GM19324 (cell line): ENCODE measurements at regions not wholly inside any gene's neighbourhood (a gene's known extent, or its start where the extent isn't known, plus 50 kb on each side); places are given as distances from the start of the nearest gene placed in this dataset.
"Not testable (repeated sequence)": the region's sequence is repeated elsewhere in the genome, so short reads cannot be mapped to it uniquely, and the experiment has no call there.

Experiments used
- ATAC-seq: cut with Tn5 transposase; IDR thresholded peaks from one replicate; pipeline ENCODE4 v1.9.1; 2021; ENCODE audit warnings: mild to moderate bottlenecking, moderate library complexity; ENCODE audit not compliant: unreplicated experiment, low FRiP score

DNA sequence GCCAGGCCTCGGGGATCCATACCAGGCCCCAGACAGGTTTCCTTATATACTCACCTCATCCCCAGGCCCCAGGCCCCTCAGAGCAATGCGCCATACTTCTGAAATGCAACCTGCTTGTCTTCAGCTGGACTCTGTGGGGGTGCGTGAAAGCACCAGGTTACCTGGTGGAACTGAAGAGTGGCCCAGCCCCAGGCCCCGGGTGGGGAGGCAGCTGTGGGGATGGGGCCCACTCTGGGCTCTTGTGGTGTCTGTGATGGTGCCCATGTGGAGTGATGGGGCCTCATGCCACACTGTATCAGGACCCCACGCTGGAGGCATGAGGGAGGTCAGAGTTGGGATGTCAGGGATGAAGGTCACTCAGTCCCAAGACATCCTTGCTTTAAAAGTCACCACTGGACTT lies 999.0 kb downstream of the BRD1 start:
- ATAC-seq, result no peak

DNA sequence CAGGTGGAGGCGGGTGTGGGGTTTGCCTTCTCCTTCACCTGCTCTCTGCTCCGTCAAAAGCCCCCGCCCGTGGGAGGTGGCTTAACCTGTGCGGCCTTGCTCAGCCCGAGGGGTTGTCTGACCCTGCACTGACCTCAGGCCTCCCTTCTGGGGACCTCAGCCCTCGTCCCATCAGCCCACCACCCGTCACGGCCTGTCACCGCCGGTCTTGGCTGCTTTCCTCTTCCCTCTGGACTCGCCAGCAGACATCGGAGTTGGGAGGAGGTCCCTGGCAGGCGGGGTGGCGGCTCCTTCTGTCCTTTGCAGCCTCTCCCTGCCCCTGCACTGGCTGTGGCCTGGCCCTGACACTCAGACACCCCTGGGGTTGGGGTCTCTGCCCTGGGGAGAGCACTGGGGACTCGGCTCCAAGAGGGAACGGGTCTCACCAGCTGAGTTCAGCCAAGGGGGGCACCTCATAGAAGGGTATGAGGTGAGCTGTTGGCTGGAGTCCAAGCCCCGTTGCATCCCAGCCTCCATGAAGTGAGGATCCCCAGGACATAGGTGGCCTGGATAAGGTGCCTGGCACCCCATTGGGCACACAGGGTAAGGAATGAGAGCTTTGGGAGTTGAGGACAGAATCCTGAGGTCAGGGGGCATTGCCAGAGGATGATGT lies 999.6 kb downstream of the BRD1 start:
- ATAC-seq, result no peak

DNA sequence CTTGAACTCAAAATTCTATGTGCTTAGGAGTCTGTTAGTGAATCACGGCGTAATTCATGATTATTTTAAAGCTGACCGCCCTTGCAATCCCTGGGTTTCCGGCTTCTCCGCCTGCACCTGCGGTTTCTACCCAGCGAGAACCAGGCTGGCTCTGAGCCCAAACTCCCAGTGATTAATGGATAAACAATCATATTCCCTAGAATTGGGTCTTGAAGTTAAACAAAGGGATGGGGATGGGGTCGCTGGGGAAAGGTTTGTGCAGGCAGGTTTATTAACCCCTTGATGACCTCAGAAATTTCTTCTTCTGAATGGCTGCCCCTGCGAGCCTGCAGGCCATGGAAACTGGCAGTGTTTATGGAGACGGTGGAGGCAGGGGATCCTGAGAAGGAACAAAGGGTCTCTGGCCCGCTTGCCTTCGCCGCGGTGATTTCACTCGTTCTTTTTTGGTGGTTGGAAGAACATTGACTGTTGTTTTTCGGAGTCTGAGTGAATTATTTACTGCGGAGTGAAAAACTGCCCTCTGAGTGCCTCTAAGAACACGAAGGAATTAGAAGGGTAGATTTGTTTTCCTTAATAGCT lies 1000.3 kb downstream of the BRD1 start:
- ATAC-seq, result no peak

DNA sequence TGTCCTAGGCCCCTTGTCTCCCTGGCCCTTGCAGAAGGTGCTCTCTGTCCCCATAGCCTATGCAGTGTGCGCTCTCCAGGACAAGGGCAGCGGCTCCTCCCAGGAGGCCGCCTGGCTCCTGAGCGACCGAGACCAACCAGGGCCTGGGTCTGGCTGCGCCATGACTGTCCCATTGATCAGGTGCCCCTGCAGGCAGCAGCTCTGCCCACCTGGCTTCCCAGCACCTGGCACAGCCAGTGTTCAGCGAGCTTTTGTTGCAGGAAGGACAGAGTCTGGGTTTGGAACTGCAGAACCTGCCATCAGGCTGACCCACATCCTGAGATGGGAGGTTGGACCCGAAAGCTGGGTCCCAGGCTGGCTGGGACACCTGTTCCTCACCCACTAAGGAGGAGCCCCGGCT lies 1001.1 kb downstream of the BRD1 start:
- ATAC-seq, result no peak

DNA sequence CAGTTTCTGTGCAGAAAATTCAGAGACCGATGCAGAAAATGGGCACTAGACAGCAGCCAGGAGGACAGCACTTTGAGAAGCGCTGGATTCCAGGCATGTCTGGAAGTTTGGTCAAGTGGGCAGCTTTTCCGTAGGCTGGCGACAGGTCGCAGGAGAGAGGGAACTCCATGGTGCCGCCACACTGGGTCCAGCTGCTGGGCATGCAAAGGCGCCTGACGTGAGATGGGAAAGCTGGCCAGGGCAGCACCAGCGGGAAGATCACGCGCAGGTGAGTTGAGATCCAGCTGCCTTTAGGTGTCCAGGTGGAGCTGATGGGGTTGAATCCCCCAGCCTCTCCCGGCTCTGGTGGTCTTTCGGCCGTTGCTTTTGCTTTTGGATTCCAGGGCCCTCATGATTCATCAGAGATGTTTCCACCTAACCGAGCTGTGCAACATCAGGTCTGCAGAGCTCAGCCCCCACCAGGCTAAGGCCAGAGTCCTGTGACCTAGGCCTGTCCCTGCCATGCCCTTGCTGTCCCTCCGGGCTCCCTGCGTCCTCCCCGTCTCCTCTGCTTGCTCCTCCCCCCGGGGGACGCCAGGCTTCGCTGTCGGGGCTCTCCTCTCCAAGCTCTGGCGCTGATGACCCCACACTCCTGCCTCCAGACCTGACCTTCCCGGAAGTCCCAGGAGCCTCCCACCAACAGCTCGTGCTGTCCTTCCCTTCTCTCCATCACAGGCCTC lies 1001.7 kb downstream of the BRD1 start:
- ATAC-seq, result no peak

DNA sequence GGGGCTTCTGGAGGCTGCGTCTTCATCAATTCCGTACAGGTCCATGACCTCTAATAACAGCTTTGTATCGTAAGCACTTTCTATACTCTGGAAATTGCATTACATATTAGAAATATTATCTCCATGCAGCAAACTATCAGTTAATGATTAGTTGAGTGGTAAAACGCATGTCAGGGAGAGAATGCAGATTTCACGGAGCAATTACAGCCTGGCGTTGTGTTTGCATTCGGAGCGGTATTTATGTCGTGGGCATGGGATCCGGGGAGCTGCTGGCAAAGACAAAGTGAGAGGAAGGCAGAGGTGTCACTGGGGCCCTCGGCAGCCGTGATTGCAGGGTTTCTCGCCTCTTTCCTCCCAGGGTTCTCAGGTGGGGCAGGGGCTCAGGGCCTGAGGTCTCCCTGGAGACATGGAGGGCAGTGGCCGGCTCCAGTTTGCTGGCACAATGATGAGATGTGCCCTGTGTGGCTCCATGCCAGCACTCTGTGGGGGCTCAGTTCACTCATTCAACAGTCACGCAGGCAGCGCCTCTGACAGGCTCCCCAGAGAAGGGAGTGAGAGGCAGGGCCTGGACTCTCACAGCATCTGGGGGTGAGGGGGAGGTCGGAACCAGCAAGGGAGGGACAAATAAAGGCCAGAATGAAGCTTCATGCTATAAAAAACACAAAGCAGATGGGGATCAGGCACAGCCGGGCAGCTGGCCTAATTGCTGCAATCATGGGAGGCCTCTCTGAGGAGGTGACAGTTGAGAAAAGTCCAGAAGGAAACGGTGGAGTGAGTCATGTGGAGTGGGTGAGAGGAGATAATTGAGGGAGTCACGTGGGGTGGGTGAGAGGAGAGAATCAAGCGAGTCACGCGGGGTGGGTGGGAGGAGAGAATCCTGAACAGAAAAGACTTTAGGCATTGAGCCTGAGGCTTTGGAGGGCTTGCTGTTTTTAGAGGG lies 1002.7 kb downstream of the BRD1 start:
- ATAC-seq, result no peak

- no peak for ATAC-seq
Observed at GRCh38 chr22:48823941-48824340, 1003.7 kb downstream of the BRD1 start.

- no peak for ATAC-seq
Observed at GRCh38 chr22:48822278-48823233, 1005.1 kb downstream of the BRD1 start.

GRCh38 chr22:48821727-48822126 lies 1005.9 kb downstream of the BRD1 start:
- ATAC-seq, result no peak

- no peak for ATAC-seq
Observed at GRCh38 chr22:48821346-48821690, 1006.4 kb downstream of the BRD1 start.

GRCh38 chr22:48820481-48821345 lies 1007.0 kb downstream of the BRD1 start:
- ATAC-seq, result no peak

DNA sequence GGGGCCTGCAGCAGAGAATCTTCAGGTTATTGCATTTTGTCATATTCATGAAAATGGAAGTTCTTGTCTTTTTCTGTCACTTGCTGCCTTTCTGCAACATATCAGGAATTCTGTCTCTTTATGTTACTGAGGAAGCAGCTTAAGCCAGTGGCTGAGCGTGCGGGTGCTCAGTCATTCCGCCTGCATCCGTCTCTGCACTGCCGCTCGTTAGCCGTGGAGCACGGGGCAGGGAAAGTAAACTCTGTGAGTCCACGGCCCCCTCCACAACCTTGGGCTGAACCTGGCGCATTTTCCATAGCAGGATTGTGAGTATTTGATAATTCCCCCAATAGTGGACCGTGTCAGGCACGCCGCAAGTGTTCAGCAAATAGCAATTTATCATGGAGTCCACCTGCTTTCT lies 1007.7 kb downstream of the BRD1 start:
- no peak for ATAC-seq

GRCh38 chr22:48819232-48819631 lies 1008.4 kb downstream of the BRD1 start:
- ATAC-seq, result no peak

DNA sequence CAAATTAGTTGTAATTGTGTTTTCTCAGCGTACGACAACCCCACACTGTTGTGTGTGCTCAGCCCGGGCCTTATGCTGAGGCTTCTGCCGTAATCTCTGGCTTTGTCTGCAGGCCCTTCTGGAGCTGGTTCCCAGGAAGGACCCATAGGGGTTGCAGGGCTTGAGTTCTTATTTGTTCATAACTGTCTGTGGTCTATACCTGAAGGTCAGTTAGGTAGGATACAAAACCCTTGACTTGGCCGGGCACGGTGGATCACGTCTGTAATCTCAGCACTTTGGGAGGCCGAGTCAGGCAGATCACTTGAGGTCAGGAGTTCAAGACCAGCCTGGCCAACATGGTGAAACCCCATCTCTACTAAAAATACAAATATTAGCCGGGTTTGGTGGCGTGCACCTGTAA lies 1010.2 kb downstream of the BRD1 start:
- ATAC-seq, result not testable (repeated sequence)

- ATAC-seq, result no peak
Observed at GRCh38 chr22:48811885-48812284, 1015.8 kb downstream of the BRD1 start.

GRCh38 chr22:48808038-48808960 lies 1019.4 kb downstream of the BRD1 start:
- no peak for ATAC-seq

DNA sequence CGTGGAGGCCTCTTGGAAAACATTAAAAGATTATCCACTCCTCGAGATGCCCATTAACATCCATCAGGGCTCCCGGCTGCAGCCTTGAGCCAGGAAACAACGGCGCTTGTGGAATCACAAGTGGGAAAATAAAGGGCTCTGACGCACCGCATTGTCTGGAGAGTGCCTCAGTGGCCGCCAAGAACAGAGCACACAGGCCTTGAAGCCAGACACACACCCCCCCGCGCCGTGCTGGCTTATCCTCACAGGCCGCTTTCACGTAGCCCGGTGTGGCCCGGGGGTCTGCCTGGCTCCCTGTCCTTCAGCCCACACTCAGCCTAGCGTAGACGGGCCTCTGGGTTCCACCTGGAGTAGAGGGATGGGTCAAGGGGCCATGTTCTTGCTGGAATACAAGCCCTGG lies 1020.5 kb downstream of the BRD1 start:
- no peak for ATAC-seq

DNA sequence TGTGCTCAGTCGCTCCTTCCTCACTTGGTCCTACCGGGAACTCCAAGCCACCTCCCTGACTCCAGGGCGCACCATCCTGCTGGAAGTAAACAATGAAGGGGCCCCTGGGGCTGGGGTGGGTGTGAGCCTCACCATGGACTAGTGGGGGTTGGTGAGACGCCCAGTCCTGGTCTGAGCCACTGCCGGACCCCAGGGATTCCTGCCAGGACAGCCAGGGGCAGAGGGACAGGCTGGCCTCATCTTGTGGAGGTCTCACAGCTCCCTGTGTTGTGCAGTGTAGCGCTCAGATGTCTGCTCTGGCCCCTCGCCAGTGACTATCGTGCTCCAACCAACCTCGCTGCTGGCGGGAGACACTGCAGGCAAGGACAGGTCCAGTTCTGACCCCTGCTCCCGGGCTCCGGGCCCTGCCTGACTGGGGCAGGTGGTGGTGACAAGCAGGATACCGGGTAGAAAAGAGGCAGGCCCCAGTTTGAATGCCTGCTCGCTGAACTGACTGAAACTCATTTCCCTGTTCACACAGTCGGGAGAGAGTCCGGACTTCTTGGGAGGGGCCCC lies 1021.4 kb downstream of the BRD1 start:
- no peak for ATAC-seq
